ENCODE measurements at regions not wholly inside any gene's neighbourhood (a gene's known extent, or its start where the extent isn't known, plus 50 kb on each side); places are given as distances from the start of the nearest gene placed in this dataset.
"Not testable (repeated sequence)": the region's sequence is repeated elsewhere in the genome, so short reads cannot be mapped to it uniquely, and the experiment has no call there.

DNA sequence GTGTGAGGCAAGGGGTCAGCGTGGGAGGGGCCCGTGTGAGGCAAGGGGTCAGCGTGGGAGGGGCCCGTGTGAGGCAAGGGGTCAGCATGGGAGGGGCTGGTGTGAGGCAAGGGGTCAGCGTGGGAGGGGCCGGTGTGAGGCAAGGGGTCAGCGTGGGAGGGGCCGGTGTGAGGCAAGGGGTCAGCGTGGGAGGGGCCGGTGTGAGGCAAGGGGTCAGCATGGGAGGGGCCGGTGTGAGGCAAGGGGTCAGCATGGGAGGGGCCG, 119.2 kb downstream of the SEPTIN14 start:
- in situ Hi-C loops (cut with HindIII; ENCODE audit: low sequenced_read_pairs); H3K4me3 ChIP-seq (ENCODE audit: low read depth, low read length); DNase-seq (ENCODE audit: low read depth): not testable (repeated sequence)

GRCh38 chr7:55742651-55743453, 119.7 kb downstream of the SEPTIN14 start:
- DNase-seq (ENCODE audit: low read depth); in situ Hi-C loops (cut with HindIII; ENCODE audit: low sequenced_read_pairs); H3K4me3 ChIP-seq (ENCODE audit: low read depth, low read length): not testable (repeated sequence)

GRCh38 chr7:55741721-55742631, 120.6 kb downstream of the SEPTIN14 start:
- in situ Hi-C loops (cut with HindIII; ENCODE audit: low sequenced_read_pairs); H3K4me3 ChIP-seq (ENCODE audit: low read depth, low read length); DNase-seq (ENCODE audit: low read depth): not testable (repeated sequence)

GRCh38 chr7:55740633-55741250, 121.8 kb downstream of the SEPTIN14 start:
- in situ Hi-C loops (cut with HindIII; ENCODE audit: low sequenced_read_pairs); DNase-seq (ENCODE audit: low read depth); H3K4me3 ChIP-seq (ENCODE audit: low read depth, low read length): not testable (repeated sequence)

DNA sequence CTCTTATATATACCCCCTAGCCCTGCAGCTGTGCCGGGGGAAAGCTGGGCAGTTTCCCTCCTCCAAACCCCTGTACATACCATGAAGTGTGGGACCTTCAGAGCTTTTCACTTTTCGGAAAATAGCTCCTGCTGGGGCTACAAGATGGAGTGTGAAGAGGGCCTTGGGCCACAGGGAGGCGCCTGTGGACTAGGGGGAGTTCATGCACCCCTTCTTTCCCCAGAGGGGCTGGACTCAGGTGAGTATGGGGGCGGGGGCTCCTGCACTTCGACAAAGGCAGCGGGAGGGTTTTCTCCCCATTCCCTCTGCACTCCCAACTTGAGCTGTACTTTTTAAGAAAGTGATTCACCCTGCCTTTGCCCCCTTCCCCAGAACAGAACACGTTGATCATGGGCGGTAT, 122.5 kb downstream of the SEPTIN14 start:
- H3K4me3 ChIP-seq (ENCODE audit: low read depth, low read length); DNase-seq (ENCODE audit: low read depth); in situ Hi-C loops (cut with HindIII; ENCODE audit: low sequenced_read_pairs): not testable (repeated sequence)

DNA sequence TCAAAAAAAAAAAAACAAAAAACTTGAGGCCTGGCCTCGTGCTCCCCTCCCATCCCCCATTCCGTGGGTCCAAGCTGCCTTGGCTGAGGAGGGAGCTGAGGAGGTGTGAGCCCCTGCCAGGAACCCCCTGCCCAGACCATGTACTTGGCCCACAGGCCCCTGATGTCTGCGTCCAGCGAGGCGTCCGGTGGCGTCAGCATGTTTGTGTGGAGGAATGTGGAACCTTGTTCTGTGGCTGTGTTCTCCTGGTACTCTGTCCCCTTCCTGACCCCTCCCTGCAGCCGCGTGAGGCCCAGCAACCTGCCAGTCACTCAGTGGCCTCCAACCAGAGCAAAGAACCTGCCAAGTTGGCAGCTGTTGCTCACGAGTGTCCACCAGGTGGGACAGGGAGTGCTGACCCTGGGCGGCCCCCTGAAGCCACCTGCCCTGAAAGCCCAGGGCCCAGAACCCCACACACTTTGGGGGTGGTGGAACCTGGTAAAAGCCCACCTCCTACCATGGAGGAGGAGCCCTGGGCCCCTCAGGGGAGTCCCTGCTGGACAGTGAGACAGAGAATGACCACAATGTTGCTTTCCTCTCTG, 125.8 kb downstream of the SEPTIN14 start:
- DNase-seq (ENCODE audit: low read depth); H3K4me3 ChIP-seq (ENCODE audit: low read depth, low read length); in situ Hi-C loops (cut with HindIII; ENCODE audit: low sequenced_read_pairs): not testable (repeated sequence)

DNA sequence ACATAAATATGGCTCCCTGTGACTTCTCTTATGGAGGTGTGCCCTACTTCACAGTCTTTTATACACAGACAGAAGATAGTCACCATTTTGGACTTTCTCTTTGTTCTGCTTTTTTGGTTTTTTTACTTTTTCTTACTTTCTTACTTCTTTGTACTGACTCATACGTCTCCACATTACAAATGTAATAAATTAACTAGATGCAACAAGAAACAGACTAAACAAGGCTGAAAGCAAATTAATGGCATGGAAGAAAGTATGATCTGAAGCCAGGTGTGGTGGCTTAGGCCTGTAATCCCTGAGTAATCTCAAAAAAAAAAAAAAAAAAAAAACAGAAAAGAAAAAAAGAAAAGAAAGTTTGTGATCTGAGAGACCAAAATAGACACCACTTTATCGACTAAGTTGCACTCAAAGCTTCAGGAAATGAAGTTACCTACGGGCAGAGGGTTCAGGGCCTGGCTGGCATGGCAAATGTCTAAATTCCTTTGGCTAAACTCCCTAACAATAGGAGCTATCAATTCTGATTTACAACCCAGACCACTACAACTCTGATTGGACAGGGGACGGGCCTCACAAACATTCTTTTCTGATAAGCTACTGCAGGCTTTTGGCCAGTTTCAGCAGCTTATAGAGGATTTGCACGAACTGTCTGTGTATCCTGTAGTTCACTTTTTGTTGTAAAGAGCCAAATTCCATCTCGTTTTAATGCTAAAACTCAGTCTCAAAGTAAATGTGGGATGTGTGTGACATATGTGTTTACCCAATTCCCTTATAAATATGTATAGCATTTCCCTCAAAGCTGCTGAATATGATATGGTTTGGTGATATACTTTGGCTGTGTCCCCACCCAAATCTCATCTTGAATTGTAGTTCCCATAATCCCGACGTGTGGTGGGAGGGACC, 129.1 kb downstream of the SEPTIN14 start:
- TF ChIP-seq CTCF (IDR thresholded peaks at IDR 0.05; ENCODE audit: low read depth, low read length, missing control alignments) = no peak
- no peak overlapping the region for H3K4me3 ChIP-seq (ENCODE audit: low read depth, low read length)
- in situ Hi-C loops (cut with HindIII; ENCODE audit: low sequenced_read_pairs) = no loop called here
- peak; percentile 5 for DNase-seq (ENCODE audit: low read depth)

DNA sequence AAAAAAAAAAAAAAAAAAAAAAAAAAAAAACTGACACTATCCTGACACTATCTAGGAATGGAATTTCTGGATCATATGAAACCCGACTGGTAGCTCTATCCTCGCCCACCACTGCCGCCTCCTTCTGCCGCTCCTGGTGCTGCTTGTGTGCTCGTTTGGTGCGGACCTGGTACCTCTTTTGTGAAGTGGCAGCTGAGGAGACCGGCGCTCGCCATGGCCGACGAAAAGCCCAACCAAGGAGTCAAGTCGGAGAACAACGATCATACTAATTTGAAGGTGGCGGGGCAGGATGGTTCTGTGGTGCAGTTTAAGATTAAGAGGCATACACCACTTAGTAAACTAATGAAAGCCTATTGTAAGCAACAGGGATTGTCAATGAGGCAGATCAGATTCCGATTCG, 130.6 kb downstream of the SEPTIN14 start:
- H3K4me3 ChIP-seq (ENCODE audit: low read depth, low read length) = no peak overlapping the region
- DNase-seq (ENCODE audit: low read depth) = no peak
- no peak for TF ChIP-seq CTCF (IDR thresholded peaks at IDR 0.05; ENCODE audit: low read depth, low read length, missing control alignments)
- in situ Hi-C loops (cut with HindIII; ENCODE audit: low sequenced_read_pairs) = no loop called here

DNA sequence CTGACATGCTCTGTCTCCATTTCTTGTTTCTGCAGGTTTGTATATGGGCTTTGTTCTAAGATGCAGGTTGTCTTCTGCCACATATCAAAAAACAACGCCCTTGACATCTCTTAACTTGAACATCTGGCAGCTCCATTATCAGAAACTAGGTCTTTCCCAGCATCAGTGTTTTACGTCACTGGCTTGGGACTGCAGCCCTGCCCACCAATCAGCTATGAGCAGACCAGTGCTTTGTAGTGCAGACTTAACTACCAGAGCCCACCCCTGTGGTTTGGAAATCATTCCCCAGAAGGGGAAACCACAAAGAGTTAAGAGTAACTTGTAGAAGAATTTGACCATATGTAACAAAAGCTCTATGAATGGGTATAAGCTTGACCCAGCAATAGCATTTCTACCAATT, 132.4 kb downstream of the SEPTIN14 start:
- no peak for TF ChIP-seq CTCF (IDR thresholded peaks at IDR 0.05; ENCODE audit: low read depth, low read length, missing control alignments)
- in situ Hi-C loops (cut with HindIII; ENCODE audit: low sequenced_read_pairs) = no loop called here
- H3K4me3 ChIP-seq (ENCODE audit: low read depth, low read length) = no peak overlapping the region
- DNase-seq (ENCODE audit: low read depth) = no peak

Data from astrocyte of the cerebellum (primary cell).